ENCODE measurements at regions not wholly inside any gene's neighbourhood (a gene's known extent, or its start where the extent isn't known, plus 50 kb on each side); places are given as distances from the start of the nearest gene placed in this dataset.
"Not testable (repeated sequence)": the region's sequence is repeated elsewhere in the genome, so short reads cannot be mapped to it uniquely, and the experiment has no call there.

- DNase-seq: peak; percentile 65
Observed at GRCh38 chr2:111482987-111483679, 362.4 kb downstream of the BCL2L11 start.

DNA sequence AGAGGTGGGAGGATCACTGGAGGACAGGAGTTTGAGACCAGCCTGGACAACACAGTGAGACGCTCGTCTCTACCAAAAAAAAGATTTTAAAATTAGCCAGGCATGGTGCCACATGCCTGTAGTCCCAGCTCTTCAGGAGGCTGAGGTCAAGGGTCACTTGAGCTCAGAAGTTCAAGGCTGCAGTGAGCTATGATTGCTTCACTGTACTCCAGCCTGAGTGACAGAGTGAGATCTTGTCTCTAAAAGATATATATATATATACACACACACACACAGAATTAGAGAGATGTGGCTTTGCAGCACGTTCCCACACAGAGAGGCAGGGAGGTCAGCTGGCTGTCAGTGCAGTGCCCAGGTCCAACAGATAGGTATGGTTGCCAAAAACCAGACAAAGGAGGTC, 363.4 kb downstream of the BCL2L11 start:
- peak; percentile 26 for DNase-seq

- DNase-seq: peak; percentile 54
Observed at GRCh38 chr2:111485895-111486294, 365.2 kb downstream of the BCL2L11 start.

- DNase-seq: not testable (repeated sequence)
Observed at GRCh38 chr2:111488451-111488850, 367.7 kb downstream of the BCL2L11 start.

GRCh38 chr2:111489460-111489859, 368.7 kb downstream of the BCL2L11 start:
- not testable (repeated sequence) for DNase-seq

DNA sequence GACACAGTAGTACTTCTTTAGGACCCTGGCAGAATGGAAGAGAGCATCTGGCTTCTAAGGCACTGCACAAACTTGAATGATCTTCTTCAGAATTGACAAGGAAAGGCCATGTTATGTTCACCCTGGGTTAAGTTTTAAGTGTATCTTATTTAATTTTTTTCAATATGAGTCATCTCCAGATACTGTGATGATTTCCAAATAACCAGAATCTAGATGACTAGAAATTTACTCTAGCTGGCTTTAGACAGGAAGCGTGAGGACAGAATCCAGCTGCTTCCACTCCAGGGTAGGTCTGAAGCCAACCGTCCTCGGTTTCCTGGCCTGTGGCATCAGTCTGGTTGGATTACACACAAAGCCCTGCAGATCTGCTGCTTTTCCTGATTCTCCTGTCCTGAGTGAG, 370.5 kb downstream of the BCL2L11 start:
- not testable (repeated sequence) for DNase-seq

DNA sequence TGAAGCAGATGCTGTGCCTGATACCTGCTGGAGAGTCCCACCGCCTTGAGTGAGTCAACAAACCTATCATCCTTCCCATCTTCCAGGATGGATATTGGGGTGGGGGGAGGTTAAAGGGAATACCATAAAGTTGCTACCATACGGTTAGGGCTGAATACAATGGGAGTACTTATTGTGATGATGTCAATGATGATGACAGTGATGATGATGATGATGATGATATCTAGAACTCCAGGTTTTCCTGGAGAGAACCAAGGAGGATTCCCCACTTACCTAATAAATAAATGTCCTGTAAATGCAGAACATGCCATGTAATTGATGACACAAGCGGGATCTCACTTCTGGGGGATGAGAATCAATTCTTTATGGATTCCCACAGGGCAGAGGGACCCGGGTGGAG, 370.9 kb downstream of the BCL2L11 start:
- DNase-seq: not testable (repeated sequence)

DNA sequence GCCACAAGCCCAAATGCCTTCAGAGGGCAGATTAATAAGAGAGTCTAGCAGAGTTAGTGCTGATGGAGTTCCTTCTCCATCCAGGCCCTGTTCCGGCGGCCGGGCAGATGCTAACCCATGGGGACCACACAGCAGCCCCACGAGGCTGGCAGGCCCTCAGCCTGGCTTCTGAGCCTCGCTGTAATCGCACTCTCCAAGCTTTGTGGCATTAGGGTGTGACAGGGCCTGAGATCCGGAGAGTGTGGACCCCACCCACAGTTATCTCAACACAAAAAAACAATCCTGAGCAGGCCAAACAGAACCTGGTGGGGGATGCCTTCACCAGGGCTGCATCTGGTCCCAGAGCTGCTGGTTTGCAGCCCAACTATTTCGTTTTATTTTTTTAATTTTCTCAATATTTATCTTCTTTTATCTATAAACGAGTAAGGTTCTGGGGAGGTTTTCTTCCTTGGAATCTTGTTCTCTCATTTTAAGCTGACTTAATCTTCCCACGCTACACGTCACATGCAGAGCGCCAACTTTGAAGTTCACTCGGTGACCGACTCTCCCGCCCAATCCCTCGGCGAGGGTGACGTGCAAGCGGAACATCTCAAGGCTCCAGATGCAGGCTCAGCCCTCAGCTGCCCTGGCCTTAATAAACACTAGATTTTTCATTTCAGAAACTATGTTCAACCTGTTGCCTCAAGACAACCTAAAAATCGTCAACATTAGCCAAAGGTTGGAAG, 372.4 kb downstream of the BCL2L11 start:
- not testable (repeated sequence) for DNase-seq

GRCh38 chr2:111493720-111494078, 373.0 kb downstream of the BCL2L11 start:
- peak; percentile 78 for DNase-seq

DNA sequence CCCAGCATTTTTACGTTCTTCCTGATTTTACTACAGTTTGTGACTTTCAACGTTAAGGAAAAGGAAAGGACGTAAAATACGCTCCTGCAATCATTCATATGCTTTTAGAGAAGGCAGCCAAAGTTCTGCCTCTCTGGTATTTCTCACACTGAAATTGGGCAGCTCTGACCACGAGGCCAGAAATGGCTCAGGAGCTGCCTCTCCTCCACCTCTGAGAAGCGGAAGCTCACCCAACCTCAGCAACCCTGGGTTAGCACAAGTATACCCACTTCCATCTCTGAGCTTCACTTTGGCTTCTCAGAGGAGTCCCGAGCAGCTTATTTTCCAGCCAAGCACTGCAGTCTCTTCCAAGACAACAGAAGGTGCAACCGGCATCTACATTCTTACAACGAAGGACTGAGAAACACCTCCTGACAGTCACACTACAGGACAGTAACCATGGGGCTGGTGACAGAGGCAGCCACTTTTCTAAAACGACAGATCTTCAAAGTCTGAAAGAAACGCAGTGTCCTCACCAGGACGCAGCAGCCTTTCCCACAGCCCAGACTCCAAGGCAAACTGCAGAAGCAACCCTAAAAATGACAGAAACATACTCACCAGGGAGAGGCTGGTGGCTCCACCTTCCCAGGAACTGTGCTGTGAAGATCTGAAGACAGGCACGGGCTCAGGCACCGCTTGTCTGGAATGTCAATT, 373.7 kb downstream of the BCL2L11 start:
- DNase-seq: not testable (repeated sequence)

DNA sequence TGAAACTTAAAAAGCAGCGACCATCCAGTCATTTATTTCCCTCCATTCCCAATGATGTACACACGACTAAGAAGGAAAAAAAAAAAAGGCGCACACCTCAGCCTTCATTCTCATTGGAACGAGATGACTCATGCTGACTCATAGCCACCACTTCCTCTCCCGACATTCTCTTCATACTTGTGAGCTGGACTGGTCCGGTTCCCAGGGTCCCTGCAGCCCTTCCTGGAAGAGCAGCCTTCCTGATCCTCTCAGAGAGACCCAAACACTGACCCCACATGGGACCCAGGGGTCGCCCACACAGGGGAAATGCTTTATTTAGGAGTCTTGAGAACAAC, 374.2 kb downstream of the BCL2L11 start:
- DNase-seq: not testable (repeated sequence)

DNA sequence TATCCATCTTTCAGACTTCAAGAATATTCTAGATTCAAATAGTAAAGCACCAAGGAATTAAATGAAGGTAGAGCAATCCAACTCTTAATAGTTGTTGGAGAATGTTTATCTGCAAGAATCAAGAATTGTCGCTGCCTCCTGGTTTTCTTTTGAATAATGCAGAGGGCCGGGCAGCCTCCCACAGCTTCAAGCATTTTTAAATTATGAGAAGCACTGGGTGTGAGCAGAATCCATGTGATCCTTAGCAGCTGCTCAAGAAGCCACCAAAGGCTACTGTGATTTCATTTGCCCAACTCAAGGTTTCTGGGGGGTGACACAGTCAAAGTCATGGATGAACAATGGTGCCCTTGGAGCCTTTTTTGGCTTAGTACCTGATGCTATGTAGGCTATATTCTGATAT, 374.9 kb downstream of the BCL2L11 start:
- DNase-seq: not testable (repeated sequence)

DNA sequence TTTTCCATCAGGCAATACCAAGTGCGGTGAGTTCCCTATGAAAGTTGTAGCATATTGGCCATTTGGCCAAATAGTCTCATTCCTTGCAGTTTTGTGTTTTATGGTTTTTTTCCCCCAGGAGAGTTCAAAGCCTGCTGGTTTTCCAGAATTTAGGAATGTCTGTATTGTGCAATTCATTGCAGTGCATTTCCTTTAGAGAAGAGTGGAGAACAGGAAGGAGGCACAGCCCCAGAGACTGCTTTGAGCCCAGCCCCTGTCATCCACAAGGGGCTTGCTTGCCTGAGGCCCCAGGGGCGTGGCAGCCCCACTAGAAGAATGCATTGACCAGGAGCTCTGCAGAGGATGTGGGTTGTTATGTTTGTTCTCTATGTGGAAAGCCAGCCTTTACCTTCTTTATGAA, 375.5 kb downstream of the BCL2L11 start:
- DNase-seq: not testable (repeated sequence)

DNA sequence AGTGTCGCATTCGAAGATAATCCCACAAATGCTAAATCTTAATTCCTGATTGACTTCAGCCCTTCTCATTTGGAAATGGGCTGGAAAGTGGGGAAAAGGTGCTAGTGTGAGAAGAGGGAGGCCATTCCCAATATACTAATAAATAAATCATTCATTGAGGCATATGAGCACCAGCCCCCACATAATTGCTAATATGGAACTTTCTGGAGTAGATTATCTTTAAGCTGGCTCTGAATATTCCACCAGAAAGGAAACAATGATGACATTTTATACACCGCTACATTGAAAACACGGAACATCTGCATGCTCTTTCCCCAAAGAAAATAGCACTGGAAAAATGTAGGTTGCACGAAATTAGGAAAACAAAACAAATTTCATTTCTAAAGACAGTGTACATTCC, 376.1 kb downstream of the BCL2L11 start:
- DNase-seq: not testable (repeated sequence)

- DNase-seq: not testable (repeated sequence)
Observed at GRCh38 chr2:111497270-111497669, 376.6 kb downstream of the BCL2L11 start.

DNA sequence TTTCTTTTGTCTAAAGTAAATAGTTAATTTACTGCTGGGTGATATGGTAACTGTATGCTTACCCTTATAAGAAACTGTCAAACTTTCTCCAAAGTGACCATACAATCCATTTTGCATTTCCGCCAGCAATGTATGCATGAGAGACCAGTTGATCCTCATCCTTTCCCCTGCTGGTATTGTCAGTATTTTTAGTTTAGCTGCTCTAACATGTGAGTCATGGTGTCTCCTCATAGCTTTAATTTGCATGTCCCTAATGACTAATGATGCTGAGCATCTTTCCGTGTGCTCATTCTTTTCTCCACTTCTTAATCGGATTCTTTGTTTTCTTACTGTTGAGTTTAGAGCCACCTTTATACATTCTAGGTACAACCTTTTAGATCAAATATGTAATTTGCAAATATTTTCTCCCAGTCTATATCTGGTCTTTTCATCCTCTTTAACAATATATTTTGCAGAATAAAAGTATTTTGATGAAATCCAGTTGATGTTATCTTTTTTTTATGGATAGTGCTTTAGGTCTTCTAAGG, 379.9 kb downstream of the BCL2L11 start:
- DNase-seq: not testable (repeated sequence)

GRCh38 chr2:111503844-111504570, 380.0 kb downstream of the ANAPC1 start:
- peak; percentile 54 for DNase-seq

GRCh38 chr2:111504571-111504942, 379.4 kb downstream of the ANAPC1 start:
- DNase-seq: peak; percentile 50

DNA sequence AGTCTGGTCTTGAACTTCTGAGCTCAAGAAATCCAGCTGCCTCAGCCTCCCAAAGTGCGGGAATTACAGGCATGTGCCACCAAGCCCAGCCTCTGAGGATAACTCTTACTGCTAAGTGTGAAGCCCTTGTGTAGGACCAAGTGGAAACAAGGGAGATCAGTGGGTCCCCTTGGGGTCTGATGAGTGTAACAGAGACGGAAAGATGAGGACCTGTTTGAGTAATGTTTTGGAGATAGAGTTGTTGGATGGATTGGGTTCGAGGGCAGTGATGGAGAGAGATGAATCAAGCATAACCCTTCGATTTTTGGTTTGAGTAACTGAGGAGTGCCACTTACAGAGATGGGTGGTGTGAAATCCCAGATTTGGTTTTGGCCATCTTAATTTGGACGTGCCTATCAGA, 378.7 kb downstream of the ANAPC1 start:
- peak; percentile 46 for DNase-seq

GRCh38 chr2:111506936-111507335, 377.1 kb downstream of the ANAPC1 start:
- DNase-seq: peak; percentile 59

- not testable (repeated sequence) for DNase-seq
Observed at GRCh38 chr2:111509225-111509869, 374.6 kb downstream of the ANAPC1 start.

- not testable (repeated sequence) for DNase-seq
Observed at GRCh38 chr2:111510384-111510783, 373.6 kb downstream of the ANAPC1 start.

Measured in activated CD8-positive, alpha-beta memory T cell treated with anti-CD3 and anti-CD28 coated beads for 24 hours (primary cell).